22Rv1 (cell line): ENCODE measurements at regions not wholly inside any gene's neighbourhood (a gene's known extent, or its start where the extent isn't known, plus 50 kb on each side); places are given as distances from the start of the nearest gene placed in this dataset.

Experiments used
- CTCF ChIP-seq: fragments of 450-650 bp; IDR thresholded peaks from 2 replicates; pipeline ENCODE4 v1.5.1; 2017; ENCODE audit warnings: mild to moderate bottlenecking
- ZFX ChIP-seq: fragments of 450-650 bp; IDR thresholded peaks from 2 replicates; pipeline ENCODE4 v1.6.1; 2017; ENCODE audit warnings: antibody characterized with exemption, borderline replicate concordance

DNA sequence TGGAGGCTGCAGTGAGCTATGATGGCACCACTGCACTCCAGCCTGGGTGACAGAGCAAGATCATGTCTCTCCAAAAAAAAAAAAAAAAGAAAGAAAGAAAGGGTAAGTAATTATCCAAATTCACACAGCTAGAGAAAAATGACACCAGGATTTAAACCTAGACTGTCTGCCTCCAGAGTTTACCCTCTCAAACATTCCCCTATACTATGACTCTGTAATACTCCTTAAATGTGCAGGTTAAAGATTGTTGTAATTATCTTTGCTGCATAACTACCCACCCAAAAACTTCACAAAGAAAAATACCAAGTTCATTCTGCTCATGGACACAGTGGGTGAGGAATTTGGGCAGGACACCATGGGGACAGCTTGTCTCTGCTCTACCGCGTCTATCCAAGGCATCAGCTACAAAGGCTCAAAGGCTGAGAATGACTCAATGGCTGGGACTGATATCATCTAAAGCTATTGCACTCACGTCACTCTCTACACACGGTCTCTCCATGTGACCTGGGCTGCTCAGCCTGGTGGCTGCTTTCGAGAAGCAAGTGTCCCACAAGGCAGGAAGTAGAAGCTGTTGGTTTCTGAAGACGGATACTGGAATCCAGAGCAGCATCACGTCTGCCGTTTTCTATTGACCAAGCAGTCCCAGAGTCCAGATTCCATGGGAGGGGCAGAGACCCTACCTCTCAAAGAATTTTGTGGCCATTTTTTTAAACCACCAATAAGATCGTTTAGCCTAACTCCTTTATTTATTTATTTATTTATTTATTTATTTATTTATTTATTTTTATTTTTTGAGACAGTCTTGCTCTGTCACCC lies 185.7 kb upstream of the AUTS2 start:
- no peak for TF ChIP-seq CTCF
- TF ChIP-seq ZFX, result no peak
